GM12878 (cell line): ENCODE measurements at regions not wholly inside any gene's neighbourhood (a gene's known extent, or its start where the extent isn't known, plus 50 kb on each side); places are given as distances from the start of the nearest gene placed in this dataset.

ENCODE experiments used
- ATF7 ChIP-seq: fragments of 450-650 bp; IDR thresholded peaks from 2 replicates; pipeline ENCODE4 v1.6.1; 2016; ENCODE audit warnings: low read depth, mild to moderate bottlenecking
- FOS ChIP-seq: IDR thresholded peaks from 3 replicates; pipeline ENCODE4 v1.6.1; 2011; ENCODE audit warnings: borderline replicate concordance; ENCODE audit not compliant: insufficient read length; ENCODE audit errors: extremely low read depth
- IRF4 ChIP-seq: IDR thresholded peaks from 2 replicates; pipeline ENCODE4 v1.6.1; 2011; ENCODE audit warnings: low read depth, low read length
- KDM1A ChIP-seq: fragments of 200-600 bp; sonication (generic); IDR thresholded peaks from 2 replicates; pipeline ENCODE4 v1.6.1; 2016; ENCODE audit warnings: borderline replicate concordance
- MTA3 ChIP-seq: IDR thresholded peaks from 2 replicates; pipeline ENCODE4 v1.6.1; 2012; ENCODE audit warnings: low read length, inconsistent platforms, borderline replicate concordance
- MXI1 ChIP-seq: fragments of 150-350 bp; IDR thresholded peaks from 2 replicates; pipeline ENCODE4 v1.6.1; 2011; ENCODE audit warnings: low read depth, mild to moderate bottlenecking, inconsistent platforms, low read length, improper control_type of control experiment
- NFIC ChIP-seq: IDR thresholded peaks from 2 replicates; pipeline ENCODE4 v1.6.1; 2012; ENCODE audit warnings: low read depth, mild to moderate bottlenecking, inconsistent platforms, low read length, moderate library complexity
- NFYA ChIP-seq: IDR thresholded peaks from 2 replicates; pipeline ENCODE4 v1.6.1; 2011; ENCODE audit warnings: low read depth, mild to moderate bottlenecking, low read length, improper control_type of control experiment, borderline replicate concordance
- RAD21 ChIP-seq: IDR thresholded peaks from 2 replicates; pipeline ENCODE4 v1.6.1; 2011; ENCODE audit warnings: mild to moderate bottlenecking, low read depth, low read length, moderate library complexity; ENCODE audit not compliant: insufficient read depth
- RB1 ChIP-seq: fragments of 450-650 bp; formaldehyde crosslinking; IDR thresholded peaks from 2 replicates; pipeline ENCODE4 v1.6.1; 2017; ENCODE audit warnings: mild to moderate bottlenecking, borderline replicate concordance
- SIN3A ChIP-seq: IDR thresholded peaks from 2 replicates; pipeline ENCODE4 v1.6.1; 2012; ENCODE audit warnings: low read depth, low read length, improper control_type of control experiment
- SMC3 ChIP-seq: IDR thresholded peaks from 2 replicates; pipeline ENCODE4 v1.6.1; 2011; ENCODE audit warnings: low read length, improper control_type of control experiment, borderline replicate concordance
- SREBF1 ChIP-seq: IDR thresholded peaks from 2 replicates; pipeline ENCODE4 v1.6.1; 2012; ENCODE audit warnings: mild to moderate bottlenecking, low read length
- SREBF2 ChIP-seq: IDR thresholded peaks from 2 replicates; pipeline ENCODE4 v1.6.1; 2012; ENCODE audit warnings: mild to moderate bottlenecking, low read length
- TARDBP ChIP-seq: IDR thresholded peaks from 2 replicates; pipeline ENCODE4 v1.6.1; 2016; ENCODE audit warnings: borderline replicate concordance
- TCF3 ChIP-seq: IDR thresholded peaks from 2 replicates; pipeline ENCODE4 v1.6.1; 2012; ENCODE audit warnings: low read depth, mild to moderate bottlenecking, low read length, borderline replicate concordance; ENCODE audit not compliant: insufficient read depth
- YY1 ChIP-seq: IDR thresholded peaks from 2 replicates; pipeline ENCODE4 v1.6.1; 2011; ENCODE audit warnings: low read depth, mild to moderate bottlenecking, low read length
- TF ChIP-seq, protein P1 (sequence below): fragments of 450-650 bp; conservative IDR thresholded peaks from 2 replicates; pipeline ENCODE4 v1.6.1; 2017; ENCODE audit warnings: mild to moderate bottlenecking, moderate library complexity
- TF ChIP-seq, protein P2 (sequence below): fragments of 450-650 bp; IDR thresholded peaks from 2 replicates; pipeline ENCODE4 v1.6.1; 2017; ENCODE audit warnings: mild to moderate bottlenecking, moderate library complexity
- TF ChIP-seq, protein P3 (sequence below): fragments of 450-650 bp; IDR thresholded peaks from 2 replicates; pipeline ENCODE4 v1.6.1; 2017; ENCODE audit warnings: mild to moderate bottlenecking, low read depth, inconsistent platforms; ENCODE audit not compliant: poor library complexity, severe bottlenecking
- TF ChIP-seq, protein P4 (sequence below): IDR thresholded peaks from 2 replicates; pipeline ENCODE4 v1.6.1; 2012; ENCODE audit warnings: low read depth, low read length, improper control_type of control experiment

DNA sequence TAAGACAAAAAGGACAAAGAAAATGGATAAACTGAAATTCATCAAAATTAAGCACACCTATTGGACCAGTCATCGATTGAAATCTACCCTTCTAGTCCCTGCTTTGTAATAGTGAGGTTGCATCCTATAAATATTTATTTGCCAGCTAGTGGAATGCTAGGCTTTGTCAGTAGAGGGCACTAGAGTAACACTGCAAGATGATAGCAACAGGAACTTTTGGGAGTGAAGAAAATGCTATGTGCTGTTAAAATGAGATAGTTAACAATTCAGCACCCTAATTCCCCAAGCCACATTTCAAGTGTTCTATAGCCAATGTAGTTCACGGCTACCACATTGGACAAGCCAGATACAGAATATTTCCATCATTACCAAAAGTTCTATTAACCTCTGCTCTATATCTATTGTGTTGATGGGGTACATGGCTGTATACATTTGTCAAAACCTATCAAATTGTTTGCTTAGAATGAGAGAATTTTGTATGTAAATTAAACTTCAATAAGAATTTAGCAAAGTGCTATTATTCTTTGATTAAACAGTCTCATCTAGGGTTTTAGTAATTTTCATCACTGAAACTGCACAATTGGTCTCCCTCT lies 69.8 kb downstream of the LSMEM1 start (continued):
- TF ChIP-seq, protein P1, sequence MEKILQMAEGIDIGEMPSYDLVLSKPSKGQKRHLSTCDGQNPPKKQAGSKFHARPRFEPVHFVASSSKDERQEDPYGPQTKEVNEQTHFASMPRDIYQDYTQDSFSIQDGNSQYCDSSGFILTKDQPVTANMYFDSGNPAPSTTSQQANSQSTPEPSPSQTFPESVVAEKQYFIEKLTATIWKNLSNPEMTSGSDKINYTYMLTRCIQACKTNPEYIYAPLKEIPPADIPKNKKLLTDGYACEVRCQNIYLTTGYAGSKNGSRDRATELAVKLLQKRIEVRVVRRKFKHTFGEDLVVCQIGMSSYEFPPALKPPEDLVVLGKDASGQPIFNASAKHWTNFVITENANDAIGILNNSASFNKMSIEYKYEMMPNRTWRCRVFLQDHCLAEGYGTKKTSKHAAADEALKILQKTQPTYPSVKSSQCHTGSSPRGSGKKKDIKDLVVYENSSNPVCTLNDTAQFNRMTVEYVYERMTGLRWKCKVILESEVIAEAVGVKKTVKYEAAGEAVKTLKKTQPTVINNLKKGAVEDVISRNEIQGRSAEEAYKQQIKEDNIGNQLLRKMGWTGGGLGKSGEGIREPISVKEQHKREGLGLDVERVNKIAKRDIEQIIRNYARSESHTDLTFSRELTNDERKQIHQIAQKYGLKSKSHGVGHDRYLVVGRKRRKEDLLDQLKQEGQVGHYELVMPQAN, result no peak
- TF ChIP-seq SMC3 (peak; percentile 94), RAD21 (peak; percentile 100), SREBF1 (no peak), SIN3A (no peak), RB1 (peak; percentile 70; the same call in 1 of the 2 replicates), SREBF2 (no peak), MTA3 (no peak), ATF7 (no peak), KDM1A (no peak), NFIC (no peak), FOS (no peak), TCF3 (no peak), TARDBP (no peak), IRF4 (no peak), YY1 (0 out of 2 replicates have a peak, but pooled peaks have one; percentile 47), NFYA (no peak), MXI1 (no peak)
- TF ChIP-seq, protein P2, sequence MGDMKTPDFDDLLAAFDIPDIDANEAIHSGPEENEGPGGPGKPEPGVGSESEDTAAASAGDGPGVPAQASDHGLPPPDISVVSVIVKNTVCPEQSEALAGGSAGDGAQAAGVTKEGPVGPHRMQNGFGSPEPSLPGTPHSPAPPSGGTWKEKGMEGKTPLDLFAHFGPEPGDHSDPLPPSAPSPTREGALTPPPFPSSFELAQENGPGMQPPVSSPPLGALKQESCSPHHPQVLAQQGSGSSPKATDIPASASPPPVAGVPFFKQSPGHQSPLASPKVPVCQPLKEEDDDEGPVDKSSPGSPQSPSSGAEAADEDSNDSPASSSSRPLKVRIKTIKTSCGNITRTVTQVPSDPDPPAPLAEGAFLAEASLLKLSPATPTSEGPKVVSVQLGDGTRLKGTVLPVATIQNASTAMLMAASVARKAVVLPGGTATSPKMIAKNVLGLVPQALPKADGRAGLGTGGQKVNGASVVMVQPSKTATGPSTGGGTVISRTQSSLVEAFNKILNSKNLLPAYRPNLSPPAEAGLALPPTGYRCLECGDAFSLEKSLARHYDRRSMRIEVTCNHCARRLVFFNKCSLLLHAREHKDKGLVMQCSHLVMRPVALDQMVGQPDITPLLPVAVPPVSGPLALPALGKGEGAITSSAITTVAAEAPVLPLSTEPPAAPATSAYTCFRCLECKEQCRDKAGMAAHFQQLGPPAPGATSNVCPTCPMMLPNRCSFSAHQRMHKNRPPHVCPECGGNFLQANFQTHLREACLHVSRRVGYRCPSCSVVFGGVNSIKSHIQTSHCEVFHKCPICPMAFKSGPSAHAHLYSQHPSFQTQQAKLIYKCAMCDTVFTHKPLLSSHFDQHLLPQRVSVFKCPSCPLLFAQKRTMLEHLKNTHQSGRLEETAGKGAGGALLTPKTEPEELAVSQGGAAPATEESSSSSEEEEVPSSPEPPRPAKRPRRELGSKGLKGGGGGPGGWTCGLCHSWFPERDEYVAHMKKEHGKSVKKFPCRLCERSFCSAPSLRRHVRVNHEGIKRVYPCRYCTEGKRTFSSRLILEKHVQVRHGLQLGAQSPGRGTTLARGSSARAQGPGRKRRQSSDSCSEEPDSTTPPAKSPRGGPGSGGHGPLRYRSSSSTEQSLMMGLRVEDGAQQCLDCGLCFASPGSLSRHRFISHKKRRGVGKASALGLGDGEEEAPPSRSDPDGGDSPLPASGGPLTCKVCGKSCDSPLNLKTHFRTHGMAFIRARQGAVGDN, result no peak
- TF ChIP-seq, protein P3, sequence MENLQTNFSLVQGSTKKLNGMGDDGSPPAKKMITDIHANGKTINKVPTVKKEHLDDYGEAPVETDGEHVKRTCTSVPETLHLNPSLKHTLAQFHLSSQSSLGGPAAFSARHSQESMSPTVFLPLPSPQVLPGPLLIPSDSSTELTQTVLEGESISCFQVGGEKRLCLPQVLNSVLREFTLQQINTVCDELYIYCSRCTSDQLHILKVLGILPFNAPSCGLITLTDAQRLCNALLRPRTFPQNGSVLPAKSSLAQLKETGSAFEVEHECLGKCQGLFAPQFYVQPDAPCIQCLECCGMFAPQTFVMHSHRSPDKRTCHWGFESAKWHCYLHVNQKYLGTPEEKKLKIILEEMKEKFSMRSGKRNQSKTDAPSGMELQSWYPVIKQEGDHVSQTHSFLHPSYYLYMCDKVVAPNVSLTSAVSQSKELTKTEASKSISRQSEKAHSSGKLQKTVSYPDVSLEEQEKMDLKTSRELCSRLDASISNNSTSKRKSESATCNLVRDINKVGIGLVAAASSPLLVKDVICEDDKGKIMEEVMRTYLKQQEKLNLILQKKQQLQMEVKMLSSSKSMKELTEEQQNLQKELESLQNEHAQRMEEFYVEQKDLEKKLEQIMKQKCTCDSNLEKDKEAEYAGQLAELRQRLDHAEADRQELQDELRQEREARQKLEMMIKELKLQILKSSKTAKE, result peak; percentile 25
- TF ChIP-seq, protein P4, sequence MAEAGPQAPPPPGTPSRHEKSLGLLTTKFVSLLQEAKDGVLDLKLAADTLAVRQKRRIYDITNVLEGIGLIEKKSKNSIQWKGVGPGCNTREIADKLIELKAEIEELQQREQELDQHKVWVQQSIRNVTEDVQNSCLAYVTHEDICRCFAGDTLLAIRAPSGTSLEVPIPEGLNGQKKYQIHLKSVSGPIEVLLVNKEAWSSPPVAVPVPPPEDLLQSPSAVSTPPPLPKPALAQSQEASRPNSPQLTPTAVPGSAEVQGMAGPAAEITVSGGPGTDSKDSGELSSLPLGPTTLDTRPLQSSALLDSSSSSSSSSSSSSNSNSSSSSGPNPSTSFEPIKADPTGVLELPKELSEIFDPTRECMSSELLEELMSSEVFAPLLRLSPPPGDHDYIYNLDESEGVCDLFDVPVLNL, result no peak
